ENCODE measurements at regions not wholly inside any gene's neighbourhood (a gene's known extent, or its start where the extent isn't known, plus 50 kb on each side); places are given as distances from the start of the nearest gene placed in this dataset.
A peak's percentile ranks its signal among the peaks of the same experiment; 100 is the strongest.

DNA sequence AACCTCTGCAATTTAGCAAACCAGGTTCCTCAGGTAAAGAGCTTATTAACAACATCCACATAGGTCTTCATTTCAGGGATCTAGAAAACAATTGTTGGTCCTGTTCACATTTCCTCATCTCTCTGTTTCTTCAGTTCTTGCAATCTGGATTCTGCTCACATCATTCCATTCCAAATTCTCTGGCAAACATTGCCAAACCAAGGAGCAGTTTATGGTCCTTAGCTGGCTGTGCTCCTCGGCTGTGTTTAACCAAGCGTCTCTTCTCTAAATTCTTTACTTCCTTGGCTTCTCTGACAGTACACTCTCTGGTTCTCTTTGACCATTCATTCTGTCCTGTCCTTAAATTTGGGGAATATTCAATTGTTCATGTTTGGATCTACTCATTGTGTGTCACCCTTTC is 65.8 kb upstream of the RANBP3L start:
- intact Hi-C loops (cut with DNase I), result no loop called here
- H3K36me3 ChIP-seq, result no peaks in the 10 kb centered on the region
- no peak overlapping the region for H3K4me3 ChIP-seq
- peak overlapping the region; percentile 8 to 44 (median 29) for H3K27ac ChIP-seq (replicated peaks in 1 of 4)
- peaks cover 0 to 41% (median 27%) of the 10 kb centered on the region in 4 donors for H3K4me1 ChIP-seq
- TF ChIP-seq POLR2A (IDR thresholded peaks at IDR 0.05; ENCODE audit: low read depth) (no peak), EP300 (IDR thresholded peaks at IDR 0.05) (no peak), POLR2AphosphoS5 (IDR thresholded peaks at IDR 0.05) (no peak)
- TF ChIP-seq, protein P1, sequence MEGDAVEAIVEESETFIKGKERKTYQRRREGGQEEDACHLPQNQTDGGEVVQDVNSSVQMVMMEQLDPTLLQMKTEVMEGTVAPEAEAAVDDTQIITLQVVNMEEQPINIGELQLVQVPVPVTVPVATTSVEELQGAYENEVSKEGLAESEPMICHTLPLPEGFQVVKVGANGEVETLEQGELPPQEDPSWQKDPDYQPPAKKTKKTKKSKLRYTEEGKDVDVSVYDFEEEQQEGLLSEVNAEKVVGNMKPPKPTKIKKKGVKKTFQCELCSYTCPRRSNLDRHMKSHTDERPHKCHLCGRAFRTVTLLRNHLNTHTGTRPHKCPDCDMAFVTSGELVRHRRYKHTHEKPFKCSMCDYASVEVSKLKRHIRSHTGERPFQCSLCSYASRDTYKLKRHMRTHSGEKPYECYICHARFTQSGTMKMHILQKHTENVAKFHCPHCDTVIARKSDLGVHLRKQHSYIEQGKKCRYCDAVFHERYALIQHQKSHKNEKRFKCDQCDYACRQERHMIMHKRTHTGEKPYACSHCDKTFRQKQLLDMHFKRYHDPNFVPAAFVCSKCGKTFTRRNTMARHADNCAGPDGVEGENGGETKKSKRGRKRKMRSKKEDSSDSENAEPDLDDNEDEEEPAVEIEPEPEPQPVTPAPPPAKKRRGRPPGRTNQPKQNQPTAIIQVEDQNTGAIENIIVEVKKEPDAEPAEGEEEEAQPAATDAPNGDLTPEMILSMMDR (IDR thresholded peaks at IDR 0.05), result no peak
- WGBS, result 40% methylated on average over 2 of the region's 2 CpGs
- no peak for DNase-seq (ENCODE audit: extremely low spot score)
- no peaks in the 10 kb centered on the region for H3K9me3 ChIP-seq
- H3K27me3 ChIP-seq, result no peaks in the 10 kb centered on the region

DNA sequence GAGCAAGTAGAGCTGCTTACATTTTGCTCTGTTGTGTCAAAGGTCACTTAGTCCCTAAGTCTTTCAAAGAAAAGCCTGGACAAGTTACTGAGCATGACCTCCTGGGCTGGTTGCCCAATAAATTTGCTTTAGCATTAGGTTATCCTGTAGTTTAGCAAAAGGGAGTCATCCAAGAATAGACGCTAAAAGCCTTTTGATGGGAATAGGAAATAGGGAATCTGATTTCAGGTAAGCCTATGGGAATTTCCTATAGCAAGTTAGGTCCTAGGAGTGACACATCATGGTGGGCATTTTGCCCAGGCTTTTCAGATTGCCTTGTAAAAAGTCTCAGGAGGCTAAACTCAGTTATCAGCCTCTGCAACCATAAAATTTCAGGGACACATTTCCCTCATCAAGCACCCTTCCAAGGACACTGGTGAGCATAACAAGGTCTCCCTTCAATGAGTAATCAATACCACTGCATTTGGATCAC is 67.6 kb upstream of the RANBP3L start:
- H3K4me3 ChIP-seq, result no peak overlapping the region
- DNase-seq (ENCODE audit: extremely low spot score), result no peak
- peaks cover 0 to 42% (median 29%) of the 10 kb centered on the region in 4 donors for H3K4me1 ChIP-seq
- WGBS, result 50% methylated on average over 1 of the region's 1 CpG
- no peaks in the 10 kb centered on the region for H3K27me3 ChIP-seq
- TF ChIP-seq POLR2AphosphoS5 (IDR thresholded peaks at IDR 0.05) (no peak), EP300 (IDR thresholded peaks at IDR 0.05) (no peak)
- intact Hi-C loops (cut with DNase I), result no loop called here
- H3K9me3 ChIP-seq, result no peaks in the 10 kb centered on the region
- H3K27ac ChIP-seq (replicated peaks in 1 of 4), result no peak overlapping the region
- no peaks in the 10 kb centered on the region for H3K36me3 ChIP-seq

DNA sequence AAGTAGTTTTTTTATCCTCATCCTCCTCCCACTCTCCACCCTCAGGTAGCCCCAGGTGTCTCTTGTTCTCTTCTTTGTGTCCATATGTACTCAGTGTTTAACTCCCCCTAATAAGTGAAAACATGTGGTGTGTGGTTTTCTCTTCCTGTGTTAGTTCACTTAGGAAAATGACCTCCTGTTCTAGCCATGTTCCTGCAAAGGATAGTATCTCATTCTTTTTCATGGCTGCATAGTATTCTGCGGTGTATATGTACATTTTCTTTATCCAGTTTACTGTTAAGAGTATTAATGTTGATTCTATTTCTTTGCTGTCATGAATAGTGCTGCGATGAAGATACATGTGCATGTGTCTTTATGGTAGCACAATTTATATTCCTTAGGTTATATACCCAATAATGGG is 68.4 kb upstream of the RANBP3L start:
- Histone ChIP-seq H3K36me3 (no peaks in the 10 kb centered on the region), H3K4me3 (no peak overlapping the region), H3K9me3 (no peaks in the 10 kb centered on the region), H3K4me1 (peaks cover 0 to 40% (median 34%) of the 10 kb centered on the region in 4 donors), H3K27ac (replicated peaks in 1 of 4) (no peak overlapping the region), H3K27me3 (no peaks in the 10 kb centered on the region)
- intact Hi-C loops (cut with DNase I), result no loop called here
- DNase-seq (ENCODE audit: extremely low spot score), result no peak
- 97% methylated on average over 2 of the region's 2 CpGs for WGBS
- TF ChIP-seq, protein P1 (IDR thresholded peaks at IDR 0.05), result no peak
- no peak for TF ChIP-seq EP300 (IDR thresholded peaks at IDR 0.05)
- TF ChIP-seq POLR2AphosphoS5 (IDR thresholded peaks at IDR 0.05), result no peak
- no peak for TF ChIP-seq POLR2A (IDR thresholded peaks at IDR 0.05; ENCODE audit: low read depth)

DNA sequence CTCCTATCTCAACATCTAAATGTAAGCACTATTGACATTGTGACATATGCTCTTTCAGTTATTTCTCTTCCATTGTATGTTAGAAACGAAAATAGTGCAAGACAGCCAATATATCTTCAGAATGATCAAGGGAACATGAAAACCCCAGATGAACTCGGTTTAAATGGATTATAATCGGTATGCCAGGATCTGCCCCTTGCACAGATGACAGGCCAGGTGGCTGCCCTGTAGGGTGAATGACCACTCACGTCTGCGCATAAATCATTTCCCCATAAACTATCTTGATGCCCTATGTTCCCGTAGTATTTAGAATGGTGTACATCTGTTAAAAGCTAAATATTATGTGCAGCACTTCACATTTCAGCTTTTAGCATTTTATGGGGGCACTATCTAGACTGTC is 69.7 kb upstream of the RANBP3L start:
- H3K36me3 ChIP-seq, result no peaks in the 10 kb centered on the region
- peaks cover 0 to 39% (median 33%) of the 10 kb centered on the region in 4 donors for H3K4me1 ChIP-seq
- H3K27ac ChIP-seq (replicated peaks in 1 of 4), result no peak overlapping the region
- no peak overlapping the region for H3K4me3 ChIP-seq
- intact Hi-C loops (cut with DNase I), result no loop called here
- no peak for DNase-seq (ENCODE audit: extremely low spot score)
- 60% methylated on average over 6 of the region's 6 CpGs for WGBS
- no peak for TF ChIP-seq POLR2AphosphoS5 (IDR thresholded peaks at IDR 0.05)
- no peak for TF ChIP-seq POLR2A (IDR thresholded peaks at IDR 0.05; ENCODE audit: low read depth)
- no peak for TF ChIP-seq EP300 (IDR thresholded peaks at IDR 0.05)
- TF ChIP-seq, protein P1 (IDR thresholded peaks at IDR 0.05), result no peak
- H3K9me3 ChIP-seq, result no peaks in the 10 kb centered on the region
- H3K27me3 ChIP-seq, result no peaks in the 10 kb centered on the region

DNA sequence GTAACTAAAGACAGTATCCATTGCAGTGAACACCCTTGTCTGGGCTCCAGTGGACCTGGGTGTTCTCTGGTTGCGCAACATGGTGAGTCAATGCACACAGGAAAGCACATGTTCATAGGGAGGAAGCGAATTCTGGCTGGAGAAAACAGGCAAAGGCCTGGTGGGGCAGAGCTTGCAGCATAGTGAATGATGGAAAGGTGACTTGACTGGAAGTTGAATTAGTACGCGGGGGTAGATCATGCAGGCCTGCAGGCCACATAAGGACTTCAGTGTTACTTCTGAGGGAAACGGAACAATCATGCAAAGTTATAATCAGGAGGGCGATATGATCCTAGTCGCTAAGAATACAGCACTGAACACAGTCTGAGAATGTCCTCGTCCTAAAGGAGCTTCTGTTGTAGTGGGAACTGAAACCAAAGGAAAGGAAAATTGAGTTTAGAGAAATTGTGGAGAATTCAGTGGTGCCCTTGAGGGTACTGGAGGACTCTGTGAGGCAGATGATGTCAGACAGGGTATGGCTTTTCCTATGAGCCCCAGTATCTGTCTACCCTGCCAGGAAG is 71.9 kb upstream of the RANBP3L start:
- DNase-seq (ENCODE audit: extremely low spot score), result peak; percentile 94
- intact Hi-C loops (cut with DNase I), result no loop called here
- Histone ChIP-seq H3K36me3 (no peaks in the 10 kb centered on the region), H3K9me3 (no peaks in the 10 kb centered on the region), H3K4me1 (peaks cover 0 to 16% (median 13%) of the 10 kb centered on the region in 4 donors), H3K27me3 (no peaks in the 10 kb centered on the region), H3K27ac (replicated peaks in 1 of 4) (peak overlapping the region; percentile 26 to 52 (median 43)), H3K4me3 (no peak overlapping the region)
- 78% methylated on average over 8 of the region's 8 CpGs for WGBS
- TF ChIP-seq POLR2AphosphoS5 (IDR thresholded peaks at IDR 0.05) (peak; percentile 59 to 66), POLR2A (IDR thresholded peaks at IDR 0.05; ENCODE audit: low read depth) (no peak), EP300 (IDR thresholded peaks at IDR 0.05) (no peak)

All from esophagus muscularis mucosa (tissue), 4 donors.